ENCODE measurements at regions not wholly inside any gene's neighbourhood (a gene's known extent, or its start where the extent isn't known, plus 50 kb on each side); places are given as distances from the start of the nearest gene placed in this dataset.

- no peak for TF ChIP-seq CTCF (conservative IDR thresholded peaks at IDR 0.05; ENCODE audit: low read depth, low read length)
- TF ChIP-seq EZH2 (IDR thresholded peaks at IDR 0.05; ENCODE audit: borderline replicate concordance, low read depth, low read length, poor library complexity, severe bottlenecking) = no peak
Observed at GRCh38 chr13:59279028-59279427, 884.7 kb downstream of the DIAPH3 start.

Measured in A673 (cell line).